ENCODE measurements at regions not wholly inside any gene's neighbourhood (a gene's known extent, or its start where the extent isn't known, plus 50 kb on each side); places are given as distances from the start of the nearest gene placed in this dataset.

GRCh38 chr14:101124815-101125214 is 221.3 kb upstream of the RTL1 start:
- no peak overlapping the region for H3K4me2 ChIP-seq
- H3K9me2 ChIP-seq (ENCODE audit: insufficient read depth): no peaks in the 10 kb centered on the region
- DNase-seq (ENCODE audit: low spot score) (no peak), ATAC-seq (no peak)
- H3K4me1 ChIP-seq (ENCODE audit: insufficient read depth): no peaks in the 10 kb centered on the region
- H3K27me3 ChIP-seq (ENCODE audit: insufficient read depth): no peaks in the 10 kb centered on the region
- H3F3A ChIP-seq (replicated peaks; ENCODE audit: low read depth): no peaks in the 10 kb centered on the region
- Mint-ChIP-seq H3K27ac (peak overlapping the region; percentile 0; the same call in 1 of the 2 replicates), H3K27me3 (ENCODE audit: insufficient read depth, low read depth, poor library complexity) (peaks cover 4% of the 10 kb centered on the region), H3K36me3 (ENCODE audit: low read depth) (no peaks in the 10 kb centered on the region), H3K4me3 (no peak overlapping the region), H3K4me1 (peaks cover 7% of the 10 kb centered on the region; the same call in 1 of the 3 replicates), H3K9me3 (no peaks in the 10 kb centered on the region)
- no peaks in the 10 kb centered on the region for H3K36me3 ChIP-seq (ENCODE audit: insufficient read depth)
- no peak overlapping the region for H3K4me3 ChIP-seq
- H3K27ac ChIP-seq (ENCODE audit: low read depth): no peak overlapping the region
- TF ChIP-seq NANOG (IDR thresholded peaks at IDR 0.05; ENCODE audit: borderline replicate concordance) (no peak), CREB1 (CRISPR knock-in tag; IDR thresholded peaks at IDR 0.05; ENCODE audit: low read depth) (no peak), REST (IDR thresholded peaks at IDR 0.05; ENCODE audit: unreplicated experiment) (no peak), ZNF462 (CRISPR knock-in tag; IDR thresholded peaks at IDR 0.05) (no peak), STAT1 (IDR thresholded peaks at IDR 0.05; ENCODE audit: unreplicated experiment) (no peak), POLR2AphosphoS5 (IDR thresholded peaks at IDR 0.05; ENCODE audit: low read depth) (no peak), ZNF114 (CRISPR knock-in tag; IDR thresholded peaks at IDR 0.05) (no peak)
- TF ChIP-seq, protein P1, sequence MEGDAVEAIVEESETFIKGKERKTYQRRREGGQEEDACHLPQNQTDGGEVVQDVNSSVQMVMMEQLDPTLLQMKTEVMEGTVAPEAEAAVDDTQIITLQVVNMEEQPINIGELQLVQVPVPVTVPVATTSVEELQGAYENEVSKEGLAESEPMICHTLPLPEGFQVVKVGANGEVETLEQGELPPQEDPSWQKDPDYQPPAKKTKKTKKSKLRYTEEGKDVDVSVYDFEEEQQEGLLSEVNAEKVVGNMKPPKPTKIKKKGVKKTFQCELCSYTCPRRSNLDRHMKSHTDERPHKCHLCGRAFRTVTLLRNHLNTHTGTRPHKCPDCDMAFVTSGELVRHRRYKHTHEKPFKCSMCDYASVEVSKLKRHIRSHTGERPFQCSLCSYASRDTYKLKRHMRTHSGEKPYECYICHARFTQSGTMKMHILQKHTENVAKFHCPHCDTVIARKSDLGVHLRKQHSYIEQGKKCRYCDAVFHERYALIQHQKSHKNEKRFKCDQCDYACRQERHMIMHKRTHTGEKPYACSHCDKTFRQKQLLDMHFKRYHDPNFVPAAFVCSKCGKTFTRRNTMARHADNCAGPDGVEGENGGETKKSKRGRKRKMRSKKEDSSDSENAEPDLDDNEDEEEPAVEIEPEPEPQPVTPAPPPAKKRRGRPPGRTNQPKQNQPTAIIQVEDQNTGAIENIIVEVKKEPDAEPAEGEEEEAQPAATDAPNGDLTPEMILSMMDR (conservative IDR thresholded peaks at IDR 0.05; ENCODE audit: low read depth in 2 of 2): no peak
- no peaks in the 10 kb centered on the region for H4K20me1 ChIP-seq (replicated peaks; ENCODE audit: insufficient read depth)
- no peak overlapping the region for H2AFZ ChIP-seq
- no peaks in the 10 kb centered on the region for H3K79me2 ChIP-seq (replicated peaks; ENCODE audit: insufficient read depth)
